GM23338 (cell line): ENCODE measurements at regions not wholly inside any gene's neighbourhood (a gene's known extent, or its start where the extent isn't known, plus 50 kb on each side); places are given as distances from the start of the nearest gene placed in this dataset.

Experiments
- ATAC-seq: fragments of 200-7000 bp; cut with Tn5 transposase; 3 replicates; pipeline ENCODE4 v1.9.1; 2020
- DNase-seq: peaks from one replicate; pipeline ENCODE4 v3.0.0-alpha.2; 2015; ENCODE audit warnings: low spot score
- H2AFZ ChIP-seq: fragments of 200-600 bp; sonication (generic); 2 replicates; pipeline ENCODE4 v1.8.0; 2016; ENCODE audit warnings: antibody characterized with exemption, mild to moderate bottlenecking, moderate library complexity
- H3F3A ChIP-seq: fragments of 200-600 bp; sonication (generic); replicated peaks from 2 replicates; pipeline ENCODE4 v1.8.0; 2017; ENCODE audit warnings: antibody characterized with exemption, mixed run types, low read depth
- H3K27ac ChIP-seq: fragments of 200-600 bp; sonication (generic); 2 replicates; pipeline ENCODE4 v1.6.1; 2016; ENCODE audit warnings: low read depth
- H3K27me3 ChIP-seq: fragments of 200-600 bp; sonication (generic); 2 replicates; pipeline ENCODE4 v1.8.0; 2016; ENCODE audit warnings: mild to moderate bottlenecking, mixed run types, moderate library complexity; ENCODE audit not compliant: insufficient read depth
- H3K36me3 ChIP-seq: fragments of 200-600 bp; sonication (generic); 2 replicates; pipeline ENCODE4 v1.8.0; 2016; ENCODE audit warnings: mild to moderate bottlenecking; ENCODE audit not compliant: insufficient read depth
- H3K4me1 ChIP-seq: fragments of 200-600 bp; sonication (generic); 2 replicates; pipeline ENCODE4 v1.8.0; 2016; ENCODE audit warnings: mild to moderate bottlenecking, moderate library complexity; ENCODE audit not compliant: insufficient read depth
- H3K4me2 ChIP-seq: fragments of 200-600 bp; sonication (generic); 2 replicates; pipeline ENCODE4 v1.7.1; 2017; ENCODE audit warnings: mixed run types
- H3K4me3 ChIP-seq: fragments of 200-600 bp; sonication (generic); 2 replicates; pipeline ENCODE4 v1.6.1; 2016; ENCODE audit warnings: mixed run types
- H3K79me2 ChIP-seq: fragments of 200-600 bp; sonication (generic); replicated peaks from 2 replicates; pipeline ENCODE4 v1.8.0; 2017; ENCODE audit warnings: mild to moderate bottlenecking; ENCODE audit not compliant: insufficient read depth
- H3K9me2 ChIP-seq: fragments of 200-600 bp; sonication (generic); 2 replicates; pipeline ENCODE4 v1.8.0; 2017; ENCODE audit not compliant: insufficient read depth
- H4K20me1 ChIP-seq: fragments of 200-600 bp; sonication (generic); replicated peaks from 2 replicates; pipeline ENCODE4 v1.8.0; 2017; ENCODE audit warnings: mild to moderate bottlenecking; ENCODE audit not compliant: insufficient read depth
- H3K27ac Mint-ChIP-seq: 2 replicates; pipeline ENCODE4 v1.8.0; 2020; ENCODE audit warnings: inconsistent platforms, mild to moderate bottlenecking, moderate library complexity, mixed read lengths
- H3K27me3 Mint-ChIP-seq: 3 replicates; pipeline ENCODE4 v1.8.0; 2022; ENCODE audit warnings: low read depth, mild to moderate bottlenecking, moderate library complexity, mixed read lengths, inconsistent platforms; ENCODE audit not compliant: insufficient read depth, poor library complexity
- H3K36me3 Mint-ChIP-seq: 3 replicates; pipeline ENCODE4 v1.8.0; 2021; ENCODE audit warnings: low read depth, mild to moderate bottlenecking, inconsistent platforms, moderate library complexity, mixed read lengths
- H3K4me1 Mint-ChIP-seq: 3 replicates; pipeline ENCODE4 v1.8.0; 2020; ENCODE audit warnings: mild to moderate bottlenecking, inconsistent platforms, mixed read lengths
- H3K4me3 Mint-ChIP-seq: 3 replicates; pipeline ENCODE4 v1.8.0; 2021; ENCODE audit warnings: moderate library complexity, mild to moderate bottlenecking, inconsistent platforms, mixed read lengths
- H3K9me3 Mint-ChIP-seq: 3 replicates; pipeline ENCODE4 v1.8.0; 2020; ENCODE audit warnings: moderate library complexity, mild to moderate bottlenecking, inconsistent platforms, mixed read lengths
- EZH2 ChIP-seq: fragments of 200-600 bp; sonication (generic); IDR thresholded peaks from one replicate; pipeline ENCODE4 v1.8.0; 2017; ENCODE audit warnings: antibody characterized with exemption, mild to moderate bottlenecking, low read depth; ENCODE audit not compliant: unreplicated experiment
- EZH2phosphoT487 ChIP-seq: fragments of 200-600 bp; sonication (generic); IDR thresholded peaks from one replicate; pipeline ENCODE4 v1.8.1; 2018; ENCODE audit warnings: antibody characterized with exemption; ENCODE audit not compliant: unreplicated experiment
- JUNB ChIP-seq: IDR thresholded peaks from one replicate; pipeline ENCODE4 v1.6.1; 2016; ENCODE audit warnings: antibody characterized with exemption; ENCODE audit not compliant: unreplicated experiment
- NANOG ChIP-seq: IDR thresholded peaks from 2 replicates; pipeline ENCODE4 v1.6.1; 2016; ENCODE audit warnings: antibody characterized with exemption, borderline replicate concordance
- STAT1 ChIP-seq: IDR thresholded peaks from one replicate; pipeline ENCODE4 v1.6.1; 2016; ENCODE audit warnings: antibody characterized with exemption; ENCODE audit not compliant: unreplicated experiment
- ZNF114 ChIP-seq: fragments of 250-450 bp; sonication (Bioruptor Pico); IDR thresholded peaks from 2 replicates; pipeline ENCODE4 v1.5.0; 2020; ENCODE audit warnings: mild to moderate bottlenecking, moderate library complexity
- ZNF331 ChIP-seq: fragments of 250-450 bp; sonication (Bioruptor Pico); IDR thresholded peaks from 2 replicates; pipeline ENCODE4 v1.5.0; 2020; ENCODE audit warnings: low read depth, mild to moderate bottlenecking, moderate library complexity
- TF ChIP-seq, protein P1 (sequence below): fragments of 250-450 bp; sonication (Bioruptor Pico); IDR thresholded peaks from 2 replicates; pipeline ENCODE4 v1.5.0; 2020; ENCODE audit warnings: mild to moderate bottlenecking, moderate library complexity
- TF ChIP-seq, protein P2 (sequence below), 2 experiments: fragments of 200-600 bp in 1 of 2; sonication (generic) in 1 of 2; conservative IDR thresholded peaks; 2 replicates each; pipeline versions ENCODE4 v1.5.1 to v1.6.1; 2016 to 2017; ENCODE audit warnings: antibody characterized with exemption in 2 of 2, low read depth in 2 of 2, mild to moderate bottlenecking in 2 of 2, moderate library complexity in 1 of 2
- TF ChIP-seq, protein P3 (sequence below): IDR thresholded peaks from 2 replicates; pipeline ENCODE4 v1.6.1; 2016; ENCODE audit warnings: antibody characterized with exemption

DNA sequence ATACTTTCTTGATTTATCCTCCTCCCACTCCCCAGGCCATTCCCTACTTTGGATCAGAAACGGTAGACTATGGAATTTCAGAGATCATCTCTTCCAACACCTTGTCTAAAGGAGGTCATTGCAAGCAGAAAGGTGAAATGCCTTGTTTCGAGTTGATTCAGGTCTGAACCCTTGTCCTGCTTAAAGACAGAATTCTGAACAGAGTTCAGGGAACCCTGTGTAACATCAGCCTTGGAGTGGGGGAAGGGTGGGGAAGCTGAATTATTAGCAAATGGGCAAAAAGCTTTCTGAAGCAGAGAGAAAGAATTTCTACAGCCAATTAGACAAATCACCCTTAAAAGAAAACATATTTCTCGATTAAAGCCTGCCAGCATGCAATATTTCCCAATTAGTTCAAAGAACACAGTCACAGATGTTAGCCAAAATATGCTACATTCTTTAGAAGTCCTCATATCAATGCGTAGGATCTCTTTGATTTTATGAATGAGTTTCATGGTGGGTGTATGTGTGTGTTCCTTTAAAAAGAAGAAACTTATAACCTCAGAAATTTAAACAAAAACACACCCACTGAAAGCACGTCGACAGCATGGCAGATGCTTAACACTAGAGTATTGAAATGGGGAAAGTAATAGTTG lies 353.1 kb downstream of the RND3 start (continued):
- TF ChIP-seq, protein P1, sequence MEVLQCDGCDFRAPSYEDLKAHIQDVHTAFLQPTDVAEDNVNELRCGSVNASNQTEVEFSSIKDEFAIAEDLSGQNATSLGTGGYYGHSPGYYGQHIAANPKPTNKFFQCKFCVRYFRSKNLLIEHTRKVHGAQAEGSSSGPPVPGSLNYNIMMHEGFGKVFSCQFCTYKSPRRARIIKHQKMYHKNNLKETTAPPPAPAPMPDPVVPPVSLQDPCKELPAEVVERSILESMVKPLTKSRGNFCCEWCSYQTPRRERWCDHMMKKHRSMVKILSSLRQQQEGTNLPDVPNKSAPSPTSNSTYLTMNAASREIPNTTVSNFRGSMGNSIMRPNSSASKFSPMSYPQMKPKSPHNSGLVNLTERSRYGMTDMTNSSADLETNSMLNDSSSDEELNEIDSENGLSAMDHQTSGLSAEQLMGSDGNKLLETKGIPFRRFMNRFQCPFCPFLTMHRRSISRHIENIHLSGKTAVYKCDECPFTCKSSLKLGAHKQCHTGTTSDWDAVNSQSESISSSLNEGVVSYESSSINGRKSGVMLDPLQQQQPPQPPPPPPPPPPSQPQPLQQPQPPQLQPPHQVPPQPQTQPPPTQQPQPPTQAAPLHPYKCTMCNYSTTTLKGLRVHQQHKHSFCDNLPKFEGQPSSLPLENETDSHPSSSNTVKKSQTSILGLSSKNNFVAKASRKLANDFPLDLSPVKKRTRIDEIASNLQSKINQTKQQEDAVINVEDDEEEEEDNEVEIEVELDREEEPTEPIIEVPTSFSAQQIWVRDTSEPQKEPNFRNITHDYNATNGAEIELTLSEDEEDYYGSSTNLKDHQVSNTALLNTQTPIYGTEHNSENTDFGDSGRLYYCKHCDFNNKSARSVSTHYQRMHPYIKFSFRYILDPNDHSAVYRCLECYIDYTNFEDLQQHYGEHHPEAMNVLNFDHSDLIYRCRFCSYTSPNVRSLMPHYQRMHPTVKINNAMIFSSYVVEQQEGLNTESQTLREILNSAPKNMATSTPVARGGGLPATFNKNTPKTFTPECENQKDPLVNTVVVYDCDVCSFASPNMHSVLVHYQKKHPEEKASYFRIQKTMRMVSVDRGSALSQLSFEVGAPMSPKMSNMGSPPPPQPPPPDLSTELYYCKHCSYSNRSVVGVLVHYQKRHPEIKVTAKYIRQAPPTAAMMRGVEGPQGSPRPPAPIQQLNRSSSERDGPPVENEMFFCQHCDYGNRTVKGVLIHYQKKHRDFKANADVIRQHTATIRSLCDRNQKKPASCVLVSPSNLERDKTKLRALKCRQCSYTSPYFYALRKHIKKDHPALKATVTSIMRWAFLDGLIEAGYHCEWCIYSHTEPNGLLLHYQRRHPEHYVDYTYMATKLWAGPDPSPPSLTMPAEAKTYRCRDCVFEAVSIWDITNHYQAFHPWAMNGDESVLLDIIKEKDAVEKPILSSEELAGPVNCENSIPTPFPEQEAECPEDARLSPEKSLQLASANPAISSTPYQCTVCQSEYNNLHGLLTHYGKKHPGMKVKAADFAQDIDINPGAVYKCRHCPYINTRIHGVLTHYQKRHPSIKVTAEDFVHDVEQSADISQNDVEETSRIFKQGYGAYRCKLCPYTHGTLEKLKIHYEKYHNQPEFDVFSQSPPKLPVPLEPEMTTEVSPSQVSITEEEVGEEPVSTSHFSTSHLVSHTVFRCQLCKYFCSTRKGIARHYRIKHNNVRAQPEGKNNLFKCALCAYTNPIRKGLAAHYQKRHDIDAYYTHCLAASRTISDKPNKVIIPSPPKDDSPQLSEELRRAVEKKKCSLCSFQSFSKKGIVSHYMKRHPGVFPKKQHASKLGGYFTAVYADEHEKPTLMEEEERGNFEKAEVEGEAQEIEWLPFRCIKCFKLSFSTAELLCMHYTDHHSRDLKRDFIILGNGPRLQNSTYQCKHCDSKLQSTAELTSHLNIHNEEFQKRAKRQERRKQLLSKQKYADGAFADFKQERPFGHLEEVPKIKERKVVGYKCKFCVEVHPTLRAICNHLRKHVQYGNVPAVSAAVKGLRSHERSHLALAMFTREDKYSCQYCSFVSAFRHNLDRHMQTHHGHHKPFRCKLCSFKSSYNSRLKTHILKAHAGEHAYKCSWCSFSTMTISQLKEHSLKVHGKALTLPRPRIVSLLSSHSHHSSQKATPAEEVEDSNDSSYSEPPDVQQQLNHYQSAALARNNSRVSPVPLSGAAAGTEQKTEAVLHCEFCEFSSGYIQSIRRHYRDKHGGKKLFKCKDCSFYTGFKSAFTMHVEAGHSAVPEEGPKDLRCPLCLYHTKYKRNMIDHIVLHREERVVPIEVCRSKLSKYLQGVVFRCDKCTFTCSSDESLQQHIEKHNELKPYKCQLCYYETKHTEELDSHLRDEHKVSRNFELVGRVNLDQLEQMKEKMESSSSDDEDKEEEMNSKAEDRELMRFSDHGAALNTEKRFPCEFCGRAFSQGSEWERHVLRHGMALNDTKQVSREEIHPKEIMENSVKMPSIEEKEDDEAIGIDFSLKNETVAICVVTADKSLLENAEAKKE (CRISPR knock-in tag), result no peak
- TF ChIP-seq, protein P2, sequence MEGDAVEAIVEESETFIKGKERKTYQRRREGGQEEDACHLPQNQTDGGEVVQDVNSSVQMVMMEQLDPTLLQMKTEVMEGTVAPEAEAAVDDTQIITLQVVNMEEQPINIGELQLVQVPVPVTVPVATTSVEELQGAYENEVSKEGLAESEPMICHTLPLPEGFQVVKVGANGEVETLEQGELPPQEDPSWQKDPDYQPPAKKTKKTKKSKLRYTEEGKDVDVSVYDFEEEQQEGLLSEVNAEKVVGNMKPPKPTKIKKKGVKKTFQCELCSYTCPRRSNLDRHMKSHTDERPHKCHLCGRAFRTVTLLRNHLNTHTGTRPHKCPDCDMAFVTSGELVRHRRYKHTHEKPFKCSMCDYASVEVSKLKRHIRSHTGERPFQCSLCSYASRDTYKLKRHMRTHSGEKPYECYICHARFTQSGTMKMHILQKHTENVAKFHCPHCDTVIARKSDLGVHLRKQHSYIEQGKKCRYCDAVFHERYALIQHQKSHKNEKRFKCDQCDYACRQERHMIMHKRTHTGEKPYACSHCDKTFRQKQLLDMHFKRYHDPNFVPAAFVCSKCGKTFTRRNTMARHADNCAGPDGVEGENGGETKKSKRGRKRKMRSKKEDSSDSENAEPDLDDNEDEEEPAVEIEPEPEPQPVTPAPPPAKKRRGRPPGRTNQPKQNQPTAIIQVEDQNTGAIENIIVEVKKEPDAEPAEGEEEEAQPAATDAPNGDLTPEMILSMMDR (conservative IDR thresholded peaks at IDR 0.05; ENCODE audit: low read depth in 2 of 2), result no peak

DNA sequence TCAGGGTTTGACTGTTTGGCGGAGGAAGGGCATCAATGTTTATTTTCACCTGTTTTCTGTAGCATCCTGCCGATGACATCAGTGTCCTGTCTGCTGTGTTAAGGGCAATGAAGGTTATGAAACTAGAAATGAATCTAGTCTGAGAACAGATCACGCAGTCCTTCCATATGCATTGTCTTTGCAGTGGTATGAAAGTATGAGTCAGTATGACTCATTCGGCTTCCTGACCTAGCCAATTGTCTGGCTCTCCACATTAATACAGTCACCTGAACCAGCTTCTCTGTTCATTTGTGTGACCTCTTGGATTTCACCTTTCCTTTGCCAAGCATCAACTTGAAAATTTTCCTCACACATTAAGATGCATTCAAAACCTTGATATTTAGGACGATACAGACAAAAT lies 353.8 kb downstream of the RND3 start:
- ATAC-seq, result no peak
- no peak for TF ChIP-seq ZNF331 (CRISPR knock-in tag)
- TF ChIP-seq ZNF114 (CRISPR knock-in tag), result no peak
- TF ChIP-seq NANOG, result no peak
- TF ChIP-seq, protein P3, sequence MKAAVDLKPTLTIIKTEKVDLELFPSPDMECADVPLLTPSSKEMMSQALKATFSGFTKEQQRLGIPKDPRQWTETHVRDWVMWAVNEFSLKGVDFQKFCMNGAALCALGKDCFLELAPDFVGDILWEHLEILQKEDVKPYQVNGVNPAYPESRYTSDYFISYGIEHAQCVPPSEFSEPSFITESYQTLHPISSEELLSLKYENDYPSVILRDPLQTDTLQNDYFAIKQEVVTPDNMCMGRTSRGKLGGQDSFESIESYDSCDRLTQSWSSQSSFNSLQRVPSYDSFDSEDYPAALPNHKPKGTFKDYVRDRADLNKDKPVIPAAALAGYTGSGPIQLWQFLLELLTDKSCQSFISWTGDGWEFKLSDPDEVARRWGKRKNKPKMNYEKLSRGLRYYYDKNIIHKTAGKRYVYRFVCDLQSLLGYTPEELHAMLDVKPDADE, result no peak
- TF ChIP-seq JUNB, result no peak
- no peak for TF ChIP-seq STAT1
- TF ChIP-seq EZH2phosphoT487, result no peak
- no peak for TF ChIP-seq EZH2
- TF ChIP-seq, protein P2 (conservative IDR thresholded peaks at IDR 0.05; ENCODE audit: low read depth in 2 of 2), result no peak

More for the DNA sequence above, 353.8 kb downstream of the RND3 start:
- no peaks in the 10 kb centered on the region for H3K79me2 ChIP-seq
- no peak overlapping the region for H3K4me2 ChIP-seq
- no peak for DNase-seq
- Mint-ChIP-seq H3K27me3 (no peaks in the 10 kb centered on the region), H3K4me3 (no peak overlapping the region), H3K9me3 (peaks cover 3% of the 10 kb centered on the region; the same call in 2 of the 3 replicates), H3K27ac (no peak overlapping the region), H3K36me3 (peaks cover 2% of the 10 kb centered on the region; the same call in 1 of the 3 replicates), H3K4me1 (peaks cover 7% of the 10 kb centered on the region; the same call in 2 of the 3 replicates)
- no peaks in the 10 kb centered on the region for H3K27me3 ChIP-seq
- H3K27ac ChIP-seq, result no peak overlapping the region
- peaks cover 12% of the 10 kb centered on the region; the same call in 1 of the 2 replicates for H3K9me2 ChIP-seq
- H3F3A ChIP-seq, result no peaks in the 10 kb centered on the region
- no peaks in the 10 kb centered on the region for H4K20me1 ChIP-seq
- H3K36me3 ChIP-seq, result no peaks in the 10 kb centered on the region
- H2AFZ ChIP-seq, result no peak overlapping the region
- no peaks in the 10 kb centered on the region for H3K4me1 ChIP-seq
- no peak overlapping the region for H3K4me3 ChIP-seq
